Middle frontal gyrus (tissue), 1 donor: ENCODE measurements at regions not wholly inside any gene's neighbourhood (a gene's known extent, or its start where the extent isn't known, plus 50 kb on each side); places are given as distances from the start of the nearest gene placed in this dataset.

Experiments used
- DNase-seq: peaks from one replicate; pipeline ENCODE4 v3.0.0-alpha.2; 2015; ENCODE audit warnings: low spot score; ENCODE audit errors: extremely low spot score

DNA sequence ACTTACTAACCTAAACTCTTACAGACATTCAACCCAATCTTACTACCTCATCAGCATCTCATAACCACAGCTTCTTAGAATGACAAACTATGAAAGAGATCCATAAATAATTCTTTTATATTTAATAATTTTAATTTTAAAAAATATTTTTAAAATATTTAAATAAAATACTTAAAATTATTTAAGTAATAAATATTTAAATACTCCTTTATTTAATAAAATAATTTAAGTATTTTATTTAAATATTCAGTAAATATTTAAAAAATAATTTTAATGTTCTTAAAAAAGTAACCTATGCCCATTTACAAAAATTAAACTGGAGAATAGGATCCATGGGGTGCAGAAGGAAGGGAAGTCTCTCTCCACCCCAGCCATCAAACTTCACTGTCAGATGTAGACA is 627.3 kb upstream of the MGMT start:
- no peak for DNase-seq

DNA sequence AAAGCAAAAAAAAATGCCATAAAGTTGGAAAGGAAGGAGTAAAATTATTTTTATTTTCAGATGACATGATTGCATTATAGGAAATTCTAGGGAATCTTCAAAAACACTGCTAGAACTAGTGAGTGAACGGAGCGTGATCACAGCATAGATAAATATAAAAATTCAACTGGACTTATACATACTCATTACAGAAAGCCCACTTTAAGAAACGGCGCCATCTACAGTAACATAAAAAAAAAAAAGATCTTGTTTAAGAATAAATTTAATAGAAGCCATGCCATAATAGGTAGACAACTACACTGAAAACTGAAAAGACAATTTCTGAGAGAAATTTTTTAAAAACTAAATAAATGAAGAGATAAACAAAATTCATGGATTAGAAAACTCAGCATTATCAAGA is 623.1 kb upstream of the MGMT start:
- DNase-seq, result no peak

DNA sequence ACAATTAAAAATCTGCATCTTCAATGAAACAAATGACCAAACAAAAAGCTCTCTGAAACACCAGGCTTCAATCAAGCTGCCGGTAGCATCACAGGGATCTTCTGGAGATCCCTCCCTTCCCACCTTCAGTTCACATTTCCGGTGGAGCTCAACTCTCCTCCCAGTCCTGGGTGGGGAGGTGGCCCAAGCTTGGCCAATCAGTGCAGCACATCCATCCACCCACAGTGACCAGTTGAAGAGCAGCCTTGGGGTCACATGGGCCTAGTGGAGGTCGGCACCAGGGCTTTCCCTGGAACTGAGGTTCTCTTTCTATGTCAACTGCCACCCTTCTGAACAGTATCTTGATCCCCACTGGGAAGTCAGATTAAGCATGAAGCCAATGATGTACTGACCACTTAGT is 620.1 kb upstream of the MGMT start:
- DNase-seq, result no peak

DNA sequence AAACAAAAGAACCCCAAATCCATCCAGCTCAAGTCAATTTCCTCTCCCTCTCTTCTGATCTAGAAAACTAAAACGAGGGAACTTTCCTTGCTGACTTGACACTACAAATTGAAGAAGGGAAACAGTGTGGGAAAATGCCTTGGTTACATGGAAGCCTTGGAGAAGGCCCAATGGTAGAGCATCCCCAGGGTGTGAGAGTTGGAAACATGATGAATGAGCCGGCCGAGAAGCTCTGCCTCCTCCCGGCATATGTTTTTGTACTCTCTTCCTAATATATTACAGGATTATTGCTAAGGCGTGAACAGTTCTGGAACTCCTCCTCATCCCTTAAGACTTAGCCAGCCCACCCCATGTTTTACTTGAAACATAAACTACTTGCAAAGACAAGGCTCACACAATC is 618.2 kb upstream of the MGMT start:
- no peak for DNase-seq

DNA sequence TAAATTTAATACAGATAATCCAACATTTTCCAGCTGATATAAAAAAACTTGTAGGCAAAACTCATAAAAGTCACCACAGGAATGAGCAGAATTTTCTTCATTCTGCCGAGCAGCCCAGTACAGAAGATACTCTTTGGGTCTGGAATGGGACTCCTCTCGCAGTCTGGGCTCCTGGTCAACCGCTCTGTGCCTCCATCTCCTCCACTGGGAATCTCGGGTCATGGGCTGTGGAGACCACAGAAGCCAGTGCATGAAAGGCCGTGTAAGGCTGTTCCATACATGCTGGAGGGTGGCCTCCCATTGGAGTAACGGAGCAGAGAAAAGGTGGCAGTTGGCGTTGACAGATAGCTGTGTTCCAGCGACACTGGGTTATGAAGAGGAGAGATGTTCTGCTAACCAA is 616.4 kb upstream of the MGMT start:
- no peak for DNase-seq

DNA sequence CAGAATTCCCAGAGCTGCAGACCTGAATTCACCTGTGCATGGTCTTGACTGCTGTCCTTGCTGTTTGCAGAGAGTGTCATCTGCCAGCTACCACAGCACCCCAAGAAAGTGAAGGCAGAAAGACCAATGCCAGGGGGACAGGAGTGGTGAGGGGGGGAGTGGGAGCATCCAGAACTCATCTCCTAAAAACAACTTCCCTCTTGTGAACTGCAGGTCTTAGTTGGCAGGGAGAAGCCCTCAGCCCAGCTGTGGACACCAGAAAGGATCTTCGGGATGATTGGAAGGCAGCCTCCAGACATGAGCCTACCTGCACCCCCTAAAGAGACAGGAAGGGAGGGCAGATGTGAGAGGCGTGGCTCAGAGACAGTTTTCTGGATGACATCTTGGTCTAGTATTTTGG is 615.8 kb upstream of the MGMT start:
- DNase-seq, result no peak

DNA sequence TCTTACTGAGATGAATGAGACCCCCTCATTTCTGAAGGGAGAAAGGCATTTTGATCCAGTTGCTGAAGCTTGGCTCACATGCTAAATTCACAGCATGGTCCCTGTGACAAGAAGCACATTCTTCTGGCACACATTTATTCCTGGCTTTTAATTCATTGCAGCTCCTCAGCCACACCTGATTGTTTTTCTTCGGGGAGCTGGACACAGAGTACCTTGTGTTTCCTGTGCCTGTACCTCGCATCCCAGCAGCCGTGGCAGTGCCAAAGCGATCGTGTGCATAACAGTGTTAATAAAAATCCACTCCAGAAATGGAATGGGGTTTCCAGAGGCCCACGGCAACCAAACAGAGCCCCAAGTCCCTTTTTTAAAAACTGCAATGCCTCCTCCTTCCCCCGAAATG is 615.3 kb upstream of the MGMT start:
- no peak for DNase-seq

DNA sequence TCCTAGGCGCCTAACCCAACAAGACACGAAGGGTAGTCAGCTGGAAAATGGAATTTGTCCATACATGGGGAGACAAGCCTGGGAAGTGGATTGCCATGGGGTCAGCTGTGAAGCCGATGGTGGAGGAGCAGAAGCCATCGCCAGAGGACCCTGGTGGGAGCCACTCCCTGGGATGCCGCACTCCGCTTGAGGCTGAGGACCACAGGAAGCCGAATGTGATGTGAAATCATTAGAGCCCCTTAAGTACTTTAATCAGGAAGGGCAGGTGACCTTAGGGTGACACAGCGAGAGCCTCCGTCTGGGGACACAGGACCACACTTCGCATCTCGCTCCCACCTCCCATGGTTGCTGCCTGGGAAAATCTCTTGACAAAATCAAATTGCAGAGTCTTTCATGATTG is 614.6 kb upstream of the MGMT start:
- DNase-seq, result no peak

DNA sequence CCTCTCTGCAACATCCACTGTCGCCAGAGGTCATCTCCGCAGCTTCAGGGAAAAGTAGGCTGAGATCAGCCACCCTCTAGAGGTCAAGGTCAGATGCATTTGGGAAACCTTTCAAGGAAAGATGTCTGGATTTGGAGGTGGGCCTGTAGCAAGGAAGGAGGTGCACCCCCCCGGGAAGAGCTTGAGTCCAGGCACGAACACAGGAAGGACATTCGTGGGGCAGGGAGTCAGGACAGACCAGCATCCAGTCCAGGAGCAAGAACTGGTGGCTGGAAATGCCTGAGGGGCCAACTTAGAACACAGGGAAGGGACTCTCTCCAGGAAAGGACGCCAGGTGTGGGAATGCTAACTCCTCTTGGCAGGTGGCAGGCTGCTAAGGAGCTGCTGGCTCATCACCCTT is 614.1 kb upstream of the MGMT start:
- no peak for DNase-seq

DNA sequence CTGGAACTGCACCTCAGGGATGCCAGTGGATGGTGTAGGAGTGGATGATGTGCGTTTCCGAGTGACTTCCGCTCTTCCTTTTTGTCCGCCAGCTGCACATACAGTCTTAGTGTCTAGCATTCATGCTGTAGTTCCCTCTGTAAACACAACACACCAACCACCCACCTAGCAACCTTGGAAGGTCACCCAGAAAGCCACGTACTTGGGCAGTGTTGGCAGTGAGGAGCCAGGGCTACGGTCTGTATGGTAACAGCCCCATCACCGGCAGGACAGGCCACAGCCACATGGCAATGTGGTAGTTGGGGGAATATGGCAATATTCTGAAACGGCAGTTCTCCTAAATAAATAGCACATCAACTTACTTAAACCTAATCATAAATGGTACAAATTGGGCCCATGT is 613.5 kb upstream of the MGMT start:
- DNase-seq, result no peak

DNA sequence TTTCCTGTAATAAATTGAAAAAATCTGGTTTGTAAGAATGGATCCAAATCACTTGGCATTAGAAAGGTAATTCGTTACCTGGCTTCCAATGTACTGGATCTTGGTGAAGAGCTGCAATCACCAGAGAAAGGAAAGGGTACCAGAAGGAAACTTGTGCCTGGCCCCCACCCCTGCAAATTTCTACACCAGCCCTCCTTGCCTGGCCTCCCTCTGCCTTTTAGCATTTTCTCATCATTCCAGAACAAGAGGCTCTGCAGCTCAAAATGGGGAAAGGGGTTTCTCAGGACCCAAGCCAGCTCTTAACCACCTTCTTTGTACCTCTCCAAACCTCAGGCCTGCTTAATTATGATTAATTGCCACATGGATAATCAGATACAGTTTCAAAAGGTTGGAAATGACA is 612.8 kb upstream of the MGMT start:
- DNase-seq, result no peak

DNA sequence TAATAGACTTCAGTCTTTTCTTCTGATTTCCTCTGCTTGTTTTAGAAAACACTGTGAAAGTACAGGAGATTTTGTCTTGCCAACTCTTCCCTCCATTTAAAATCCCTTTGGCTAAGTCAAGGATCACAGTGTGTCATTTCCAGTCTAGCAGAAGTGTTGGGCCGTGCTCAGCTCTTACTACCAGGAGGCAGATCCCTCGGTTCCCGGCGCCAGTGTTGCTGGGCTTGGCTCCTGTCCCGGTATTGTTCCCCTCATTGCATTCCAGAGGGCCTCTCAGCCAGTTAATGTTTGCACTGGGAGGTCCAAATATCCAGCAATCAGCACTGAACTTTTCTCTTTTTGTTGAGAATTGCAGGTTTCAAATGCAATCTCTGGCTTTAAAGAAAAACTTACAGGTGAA is 612.1 kb upstream of the MGMT start:
- peak; percentile 58 for DNase-seq

DNA sequence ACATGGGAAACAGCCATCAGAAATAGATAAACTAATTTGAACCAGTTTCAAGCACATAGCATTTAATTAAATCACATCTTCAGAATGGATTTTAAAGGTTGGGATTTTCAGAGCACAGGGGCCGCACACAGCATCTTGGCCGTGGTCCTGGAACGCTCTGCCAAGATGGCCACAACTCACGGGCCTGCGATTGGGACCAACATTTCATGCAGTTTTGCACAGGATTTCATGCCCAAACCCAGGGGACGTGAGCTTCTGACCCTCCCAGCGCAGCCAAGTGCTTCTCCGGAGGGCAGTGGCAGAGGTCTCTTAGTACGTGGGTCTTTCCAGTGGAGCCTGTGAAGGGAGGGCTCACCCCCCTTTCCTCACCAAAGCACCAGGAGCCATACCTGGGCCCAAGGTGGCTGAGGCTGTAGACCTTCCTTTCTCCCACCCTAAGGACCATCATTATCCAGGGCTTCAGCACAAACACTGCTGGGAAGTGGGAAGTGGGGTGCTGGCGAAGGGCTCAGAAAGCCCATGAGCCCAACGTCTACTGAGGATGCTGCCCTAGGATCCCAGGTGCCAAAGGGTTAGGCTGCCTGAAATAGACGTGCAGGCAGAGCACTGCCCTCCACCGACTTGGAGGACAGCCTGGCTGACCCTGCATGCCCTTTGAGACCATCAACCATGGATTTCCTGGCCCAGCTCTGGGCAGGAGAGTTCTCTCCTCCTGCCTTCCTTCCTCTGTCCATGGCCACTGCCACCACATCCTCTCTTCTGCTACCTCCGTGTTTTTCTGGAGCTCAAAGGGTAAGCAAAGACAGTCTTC is 611.2 kb upstream of the MGMT start:
- no peak for DNase-seq

DNA sequence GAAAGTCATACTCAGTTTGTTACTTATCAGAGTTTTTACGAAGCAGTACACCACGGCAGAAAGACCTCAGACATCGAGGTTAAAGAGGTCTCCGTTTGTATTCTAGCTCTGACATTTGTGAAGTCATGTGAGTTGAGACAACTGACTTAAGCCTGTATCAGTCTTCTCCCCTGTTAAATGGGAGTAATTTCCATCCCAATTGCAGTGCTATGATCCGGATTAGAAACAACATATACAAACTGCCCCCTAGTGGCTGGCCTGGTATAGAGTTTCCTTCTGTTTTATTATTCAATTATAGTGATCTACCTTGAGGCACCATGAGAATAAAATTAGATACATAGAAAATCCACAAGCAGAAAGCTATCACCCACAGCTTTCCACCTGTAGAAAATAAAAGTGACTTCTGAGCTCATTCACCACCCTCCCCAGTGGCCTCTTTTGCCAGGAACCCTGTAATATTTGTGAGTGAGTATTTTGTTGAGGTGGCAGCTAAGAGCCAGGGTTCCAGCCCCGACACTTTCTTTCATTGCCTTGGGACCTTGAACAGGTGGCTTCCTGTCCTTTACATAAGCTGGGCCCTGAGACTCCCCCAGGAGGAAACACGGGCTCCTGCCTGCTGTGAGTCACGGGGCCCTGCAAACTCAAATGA is 607.2 kb upstream of the MGMT start:
- no peak for DNase-seq

DNA sequence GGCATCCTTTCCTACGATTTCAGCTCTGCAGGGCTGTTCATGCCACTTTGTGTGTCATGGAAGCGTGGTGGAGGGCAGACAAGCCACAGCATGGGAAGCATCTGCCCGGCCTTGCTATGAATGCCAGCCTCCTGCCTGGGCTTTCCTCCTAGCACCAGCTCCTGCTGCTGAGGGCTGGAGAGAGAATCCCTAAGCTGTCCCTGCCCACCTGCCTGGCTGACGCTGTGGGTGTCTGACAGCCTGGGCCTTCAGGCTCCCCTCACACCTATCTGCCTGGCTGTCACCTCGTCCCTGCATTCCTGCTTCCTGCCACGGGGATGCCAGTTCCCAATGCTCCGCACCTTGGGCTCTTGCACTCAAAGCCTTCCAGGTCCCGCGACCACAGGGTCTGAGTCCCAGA is 606.5 kb upstream of the MGMT start:
- no peak for DNase-seq

DNA sequence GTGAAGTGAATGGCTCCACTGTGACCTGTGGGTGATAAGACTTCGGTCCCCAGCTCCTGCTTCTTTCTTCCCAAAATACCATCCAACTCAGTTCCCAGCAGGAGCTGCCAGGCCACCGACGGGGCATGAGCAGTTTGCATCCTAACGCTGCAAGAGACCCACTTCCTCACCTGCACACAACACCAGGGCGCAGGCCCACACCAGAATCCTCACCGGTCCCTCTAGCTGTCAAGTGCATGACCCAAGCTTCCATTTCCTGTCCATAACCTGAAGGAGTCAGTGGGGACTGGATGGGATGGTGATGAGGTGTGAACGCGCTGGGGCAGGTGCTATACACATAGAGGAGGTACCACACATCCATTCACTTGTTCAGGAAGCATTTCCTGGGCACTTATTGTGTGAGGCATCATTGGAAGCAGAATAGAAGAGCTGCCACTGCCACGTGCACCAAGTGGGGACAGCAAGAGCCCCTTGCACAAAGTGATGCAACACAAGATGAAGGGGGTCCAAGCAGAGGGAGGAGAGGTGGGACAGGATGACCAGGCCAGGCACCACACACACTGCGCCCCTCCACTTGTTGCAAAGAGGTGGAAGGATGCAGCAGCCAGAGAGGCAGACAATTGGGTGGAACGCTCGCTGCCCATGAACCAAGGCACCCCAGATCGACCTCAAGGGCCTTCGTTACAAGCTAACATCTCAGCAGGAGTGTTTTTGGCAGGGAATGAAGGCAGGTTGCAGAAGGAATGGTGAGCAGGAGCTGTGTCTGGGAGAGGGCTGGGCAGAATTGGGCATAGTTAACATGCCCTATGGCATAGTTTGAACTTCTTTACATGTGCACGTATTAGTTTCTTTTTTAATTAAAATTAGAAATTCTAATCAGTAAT is 605.8 kb upstream of the MGMT start:
- no peak for DNase-seq

DNA sequence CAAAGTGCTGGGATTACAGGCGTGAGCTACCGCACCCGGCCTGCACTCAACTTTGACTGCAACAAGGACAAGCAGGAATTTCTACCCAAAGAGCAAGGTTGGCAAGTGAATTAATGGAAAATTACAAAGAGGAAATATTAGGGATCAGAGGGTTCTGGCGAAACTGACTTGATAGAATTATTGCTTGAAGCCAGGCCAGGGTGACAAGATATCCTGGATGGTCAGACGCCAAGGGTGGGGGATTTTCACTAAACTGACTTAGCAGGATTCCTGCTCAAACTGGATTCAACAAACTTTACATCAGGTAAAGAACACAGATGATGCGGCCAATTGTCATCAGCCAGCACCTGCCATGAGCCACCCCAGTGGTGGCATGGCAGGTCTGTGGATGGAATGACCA is 603.6 kb upstream of the MGMT start:
- no peak for DNase-seq

DNA sequence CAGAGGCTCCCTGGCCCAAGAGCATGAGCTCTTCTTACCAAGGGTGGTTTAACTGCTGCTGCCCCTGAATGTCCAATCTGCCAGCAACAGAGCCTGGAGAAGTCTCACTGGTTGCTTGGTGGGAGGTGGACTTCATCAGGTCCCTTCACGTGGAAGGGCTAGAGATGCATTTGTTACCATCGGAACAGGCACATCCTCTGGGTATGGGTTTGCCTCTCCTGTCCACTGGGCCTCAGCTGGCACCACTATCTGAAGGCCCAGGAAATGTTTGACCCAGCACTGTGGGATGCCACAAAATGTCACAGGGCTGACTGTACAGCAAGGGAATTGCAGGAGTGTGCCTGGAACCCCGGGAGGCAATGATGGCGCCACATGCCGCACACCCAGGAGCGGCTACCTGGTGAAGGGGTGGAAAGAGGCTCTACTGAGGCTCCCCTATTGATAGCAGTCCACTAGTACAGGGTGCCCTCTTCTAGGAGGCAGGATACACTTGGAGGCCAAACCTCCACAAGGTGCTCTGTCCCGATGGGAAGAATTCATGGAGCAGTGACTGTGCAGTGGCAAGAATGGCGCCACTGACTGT is 603.1 kb upstream of the MGMT start:
- no peak for DNase-seq

DNA sequence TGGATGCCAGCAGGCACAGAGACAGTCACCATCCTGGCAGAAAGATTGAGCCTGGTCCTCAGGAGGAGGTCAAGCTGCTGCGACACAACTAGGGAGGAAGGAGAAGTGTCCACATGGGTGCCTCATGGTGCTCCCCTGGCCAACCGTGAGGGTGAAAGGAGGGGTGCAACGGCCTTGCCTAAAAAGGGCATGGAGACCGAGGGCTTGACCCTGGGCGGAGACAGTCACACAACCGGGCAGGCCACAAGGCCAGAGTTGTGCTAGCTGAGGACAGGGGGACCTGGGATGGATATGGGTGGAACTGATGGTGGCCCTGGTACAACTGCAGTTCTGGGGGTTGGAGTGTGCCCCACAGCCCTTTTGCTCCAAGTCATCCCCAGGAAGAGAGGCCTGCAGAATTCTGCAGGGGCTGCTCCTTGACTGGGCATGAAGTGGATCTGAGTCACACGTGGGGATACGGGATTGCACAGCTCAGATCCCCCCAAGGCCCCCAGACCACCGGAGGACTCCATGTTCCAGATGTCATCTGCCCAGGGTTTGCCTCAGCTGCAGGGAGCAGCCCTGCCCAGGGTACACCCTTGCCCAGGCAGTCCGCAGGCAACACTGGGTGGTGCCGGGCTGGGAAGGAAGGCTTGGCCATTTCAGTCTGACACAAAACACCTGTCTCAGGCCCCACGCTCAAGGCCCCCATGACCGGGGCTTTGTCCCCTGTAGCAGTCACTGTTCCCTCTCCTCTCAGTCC is 602.3 kb upstream of the MGMT start:
- no peak for DNase-seq

DNA sequence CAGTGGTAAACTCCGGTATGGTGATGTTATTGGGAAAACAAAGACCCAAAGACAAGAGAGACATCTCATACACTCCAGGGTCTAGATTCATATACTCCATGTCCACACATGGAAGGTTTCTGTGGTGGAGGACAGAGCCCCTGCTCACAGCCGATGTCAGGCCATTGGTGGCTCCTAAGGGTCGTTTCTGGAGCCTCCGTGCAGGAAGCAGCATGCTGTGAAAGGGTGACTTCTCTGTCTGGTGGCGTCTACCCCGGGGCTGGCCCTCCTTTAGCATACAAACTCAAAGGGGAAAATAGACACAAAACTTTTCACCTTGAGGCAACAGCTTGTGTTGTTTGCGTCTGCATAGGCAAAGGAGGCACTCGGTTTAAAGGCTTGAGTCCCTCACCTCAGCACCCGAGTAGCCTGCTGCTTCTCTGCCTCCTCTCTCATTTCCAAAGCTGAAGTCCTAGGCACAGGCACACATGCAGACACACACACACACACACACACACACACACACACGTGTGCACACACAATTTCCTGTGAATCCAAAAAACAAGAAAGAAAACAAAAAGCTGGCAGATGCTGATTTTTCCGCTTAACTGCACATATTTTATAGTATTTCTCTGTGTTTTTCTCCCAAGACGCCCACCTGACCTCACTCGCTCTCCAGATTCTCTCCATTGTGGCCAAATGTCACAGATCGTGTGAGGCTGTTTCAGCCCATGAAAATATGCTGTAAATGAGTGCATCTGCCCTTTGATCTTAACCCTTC is 601.4 kb upstream of the MGMT start:
- no peak for DNase-seq
